Skin epidermis (tissue), 12 donors: ENCODE measurements at regions not wholly inside any gene's neighbourhood (a gene's known extent, or its start where the extent isn't known, plus 50 kb on each side); places are given as distances from the start of the nearest gene placed in this dataset.

Experiments used
- H3K27ac ChIP-seq, 21 experiments: fragments of 200-600 bp; sonication (generic) in 11 of 21; one replicate each; pipeline ENCODE4 v1.5.0; 2020; ENCODE audit warnings: mild to moderate bottlenecking in 3 of 21, inconsistent platforms in 2 of 21, moderate library complexity in 2 of 21
- H3K4me3 ChIP-seq, 7 experiments: fragments of 200-600 bp; sonication (generic) in 2 of 7; one replicate each; pipeline ENCODE4 v1.5.0; 2020; ENCODE audit warnings: inconsistent platforms in 2 of 7, mild to moderate bottlenecking in 2 of 7, moderate library complexity in 1 of 7

GRCh38 chr6:54008589-54008988 is 102.7 kb upstream of the MLIP start:
- H3K4me3 ChIP-seq = no peak overlapping the region
- H3K27ac ChIP-seq = no peak overlapping the region

GRCh38 chr6:54009052-54009654 is 102.1 kb upstream of the MLIP start:
- Histone ChIP-seq H3K4me3 (no peak overlapping the region), H3K27ac (no peak overlapping the region)

- Histone ChIP-seq H3K4me3 (no peak overlapping the region), H3K27ac (no peak overlapping the region)
These were observed 100.6 kb upstream of the MLIP start for GRCh38 chr6:54010340-54011276.

GRCh38 chr6:54011277-54011648 is 100.0 kb upstream of the MLIP start:
- H3K4me3 ChIP-seq = no peak overlapping the region

GRCh38 chr6:54013966-54014365 is 97.3 kb upstream of the MLIP start:
- no peak overlapping the region for H3K4me3 ChIP-seq
- no peak overlapping the region for H3K27ac ChIP-seq

More at GRCh38 chr6:54011277-54011648, 100.0 kb upstream of the MLIP start:
- no peak overlapping the region for H3K27ac ChIP-seq

- no peak overlapping the region for H3K27ac ChIP-seq
- H3K4me3 ChIP-seq = no peak overlapping the region
These were observed 96.8 kb upstream of the MLIP start for GRCh38 chr6:54014440-54014839.

GRCh38 chr6:54017877-54018276 is 93.4 kb upstream of the MLIP start:
- H3K4me3 ChIP-seq = no peak overlapping the region
- no peak overlapping the region for H3K27ac ChIP-seq

- H3K4me3 ChIP-seq = no peak overlapping the region
- H3K27ac ChIP-seq = no peak overlapping the region
These were observed 92.5 kb upstream of the MLIP start for GRCh38 chr6:54018722-54019121.

GRCh38 chr6:54019860-54020259 is 91.4 kb upstream of the MLIP start:
- Histone ChIP-seq H3K27ac (no peak overlapping the region), H3K4me3 (no peak overlapping the region)

GRCh38 chr6:54020334-54020733 is 90.9 kb upstream of the MLIP start:
- Histone ChIP-seq H3K4me3 (no peak overlapping the region), H3K27ac (no peak overlapping the region)

GRCh38 chr6:54026652-54027400 is 84.4 kb upstream of the MLIP start:
- no peak overlapping the region for H3K27ac ChIP-seq
- H3K4me3 ChIP-seq = no peak overlapping the region

GRCh38 chr6:54028170-54028569 is 83.1 kb upstream of the MLIP start:
- Histone ChIP-seq H3K27ac (no peak overlapping the region), H3K4me3 (no peak overlapping the region)

GRCh38 chr6:54029187-54029586 is 82.1 kb upstream of the MLIP start:
- H3K4me3 ChIP-seq = no peak overlapping the region
- H3K27ac ChIP-seq = no peak overlapping the region

GRCh38 chr6:54031169-54031568 is 80.1 kb upstream of the MLIP start:
- Histone ChIP-seq H3K4me3 (no peak overlapping the region), H3K27ac (no peak overlapping the region)

- no peak overlapping the region for H3K27ac ChIP-seq
- no peak overlapping the region for H3K4me3 ChIP-seq
These were observed 73.9 kb upstream of the MLIP start for GRCh38 chr6:54037277-54037779.

- Histone ChIP-seq H3K4me3 (no peak overlapping the region), H3K27ac (no peak overlapping the region)
These were observed 70.7 kb upstream of the MLIP start for GRCh38 chr6:54040545-54040944.

GRCh38 chr6:54041239-54041638 is 70.0 kb upstream of the MLIP start:
- no peak overlapping the region for H3K4me3 ChIP-seq

GRCh38 chr6:54043360-54043759 is 67.9 kb upstream of the MLIP start:
- no peak overlapping the region for H3K4me3 ChIP-seq
- no peak overlapping the region for H3K27ac ChIP-seq

More at GRCh38 chr6:54041239-54041638, 70.0 kb upstream of the MLIP start:
- no peak overlapping the region for H3K27ac ChIP-seq

- Histone ChIP-seq H3K4me3 (no peak overlapping the region), H3K27ac (no peak overlapping the region)
These were observed 67.2 kb upstream of the MLIP start for GRCh38 chr6:54044059-54044458.

- no peak overlapping the region for H3K27ac ChIP-seq
- no peak overlapping the region for H3K4me3 ChIP-seq
These were observed 62.5 kb upstream of the MLIP start for GRCh38 chr6:54048782-54049181.
